Endothelial cell of umbilical vein (primary cell): ENCODE measurements at regions not wholly inside any gene's neighbourhood (a gene's known extent, or its start where the extent isn't known, plus 50 kb on each side); places are given as distances from the start of the nearest gene placed in this dataset.

Experiments
- BruUV-seq: library from RNA; stranded (reverse); fragments of 400-500 nt; replicated peaks from 2 replicates; lab custom pipeline; 2021; lab: Mats Ljungman, UMichigan
- CTCF ChIA-PET: fragments of 300-600, 350-600 bp; sonication (Branson Sonifier 250); formaldehyde crosslinking; loops from one replicate; lab custom pipeline; 2021; ENCODE audit warnings: antibody characterized with exemption, inconsistent platforms; lab: Charles Lee
- POLR2A ChIA-PET: fragments of 300-600, 350-600 bp; sonication (Branson Sonifier 250); formaldehyde crosslinking; loops from one replicate; lab custom pipeline; 2021; ENCODE audit warnings: antibody characterized with exemption, inconsistent platforms; lab: Charles Lee
- DNase-seq: peaks from one replicate; pipeline ENCODE4 v3.0.0-alpha.2; 2011; ENCODE audit warnings: low read depth, low spot score
- FAIRE-seq: peaks from 2 replicates; lab custom pipeline; 2011; peaks lifted over from hg19 to GRCh38; lab: Jason Lieb, UNC
- H2AFZ ChIP-seq: 2 replicates; pipeline ENCODE4 v1.6.0; 2012; ENCODE audit warnings: low read depth, low read length, control low read depth, inconsistent platforms
- H3K27ac ChIP-seq: 2 replicates; pipeline ENCODE4 v1.5.1; 2011; ENCODE audit warnings: low read depth, mild to moderate bottlenecking, control low read depth, low read length, moderate library complexity; ENCODE audit not compliant: insufficient read depth
- H3K27me3 ChIP-seq, 2 experiments: 2 replicates each; pipeline versions ENCODE4 v1.6.0 to v1.6.1; 2011; ENCODE audit warnings: low read length in 2 of 2, mixed read lengths in 1 of 2; ENCODE audit not compliant: control insufficient read depth in 2 of 2, insufficient read depth in 2 of 2
- H3K36me3 ChIP-seq, 2 experiments: 2 replicates in 1 of 2; 3 replicates in 1 of 2; pipeline ENCODE4 v1.5.1; 2011; ENCODE audit warnings: low read length in 2 of 2, mild to moderate bottlenecking in 1 of 2, moderate library complexity in 1 of 2; ENCODE audit not compliant: control insufficient read depth in 2 of 2, insufficient read depth in 2 of 2; ENCODE audit errors: extremely low read depth in 1 of 2
- H3K4me1 ChIP-seq: 3 replicates; pipeline ENCODE4 v1.5.1; 2011; ENCODE audit warnings: mild to moderate bottlenecking, low read length; ENCODE audit not compliant: control insufficient read depth, insufficient read depth; ENCODE audit errors: extremely low read depth
- H3K4me2 ChIP-seq: 2 replicates; pipeline ENCODE4 v1.6.1; 2011; ENCODE audit warnings: low read length, control low read depth, mixed read lengths; ENCODE audit not compliant: insufficient read depth
- H3K4me3 ChIP-seq, 3 experiments: fragments of 200-600 bp in 1 of 3; sonication (generic), shearing (Covaris generic) in 1 of 3; replicated peaks in 1 of 3; 2 replicates each; pipeline ENCODE4 v1.5.1; 2011 to 2016; ENCODE audit warnings: control low read depth in 3 of 3, low read length in 3 of 3, mild to moderate bottlenecking in 2 of 3, inconsistent platforms in 1 of 3, low read depth in 1 of 3, moderate library complexity in 1 of 3; ENCODE audit not compliant: insufficient read depth in 1 of 3
- H3K79me2 ChIP-seq: 2 replicates; pipeline ENCODE4 v1.6.0; 2012; ENCODE audit warnings: low read length, inconsistent platforms; ENCODE audit not compliant: control insufficient read depth, insufficient read depth
- H3K9ac ChIP-seq: replicated peaks from 2 replicates; pipeline ENCODE3; 2011; ENCODE audit warnings: low read length, control low read depth; ENCODE audit not compliant: insufficient read depth; ENCODE audit errors: extremely low read depth
- H3K9me1 ChIP-seq: replicated peaks from 3 replicates; pipeline ENCODE4 v1.6.0; 2011; ENCODE audit warnings: mild to moderate bottlenecking, low read length; ENCODE audit not compliant: control insufficient read depth, insufficient read depth; ENCODE audit errors: extremely low read depth
- H3K9me3 ChIP-seq: replicated peaks from 2 replicates; pipeline ENCODE4 v1.5.1; 2012; ENCODE audit warnings: low read length, inconsistent platforms; ENCODE audit not compliant: control insufficient read depth, insufficient read depth
- H4K20me1 ChIP-seq: replicated peaks from 2 replicates; pipeline ENCODE3; 2011; ENCODE audit warnings: mild to moderate bottlenecking, low read length; ENCODE audit not compliant: control insufficient read depth, insufficient read depth; ENCODE audit errors: extremely low read depth
- EZH2 ChIP-seq: IDR thresholded peaks from 2 replicates; pipeline ENCODE4 v1.6.1; 2012; ENCODE audit warnings: borderline replicate concordance, low read depth, mild to moderate bottlenecking, moderate library complexity, low read length, inconsistent platforms; ENCODE audit not compliant: severe bottlenecking
- FOS ChIP-seq: IDR thresholded peaks from 2 replicates; pipeline ENCODE4 v1.6.1; 2011; ENCODE audit warnings: mild to moderate bottlenecking, low read length, moderate library complexity, borderline replicate concordance; ENCODE audit not compliant: insufficient read depth
- GATA2 ChIP-seq: IDR thresholded peaks from 2 replicates; pipeline ENCODE4 v1.7.0; 2011; ENCODE audit warnings: low read depth, mild to moderate bottlenecking, moderate library complexity, mixed read lengths, low read length; ENCODE audit not compliant: insufficient read length, insufficient read depth
- JUN ChIP-seq: IDR thresholded peaks from 2 replicates; pipeline ENCODE4 v1.6.1; 2011; ENCODE audit warnings: borderline replicate concordance, low read depth; ENCODE audit not compliant: insufficient read length, insufficient read depth
- MYC ChIP-seq: IDR thresholded peaks from one replicate; pipeline ENCODE4 v1.6.1; 2011; ENCODE audit warnings: mild to moderate bottlenecking, low read depth, low read length
- POLR2A ChIP-seq: IDR thresholded peaks from 2 replicates; pipeline ENCODE4 v1.6.1; 2012; ENCODE audit warnings: low read depth, mild to moderate bottlenecking, control low read depth, low read length
- POLR2AphosphoS5 ChIP-seq: IDR thresholded peaks from 2 replicates; pipeline ENCODE4 v1.6.1; 2012; ENCODE audit warnings: low read depth, mild to moderate bottlenecking, control low read depth, low read length, moderate library complexity; ENCODE audit not compliant: insufficient read depth
- dilution Hi-C: fragments of 300-500 bp; cut with MboI; formaldehyde crosslinking; loops from one replicate; pipeline ENCODE4 v1.15.0; 2019; ENCODE audit warnings: low sequenced_read_pairs; ENCODE audit not compliant: extremely low pct_ligation_motif_present
- intact Hi-C: fragments of 100-400 bp; cut with micrococcal nuclease; formaldehyde crosslinking; loops from one replicate; pipeline ENCODE4 v1.10.0; 2022
- TF ChIP-seq, protein P1 (sequence below), 2 donors: IDR thresholded peaks; 1 replicate in 1 of 2; 2 replicates in 1 of 2; pipeline ENCODE4 v1.5.1; 2011; ENCODE audit warnings: low read length in 2 of 2, mild to moderate bottlenecking in 2 of 2, moderate library complexity in 2 of 2, control low read depth in 1 of 2, inconsistent platforms in 1 of 2, low read depth in 1 of 2; ENCODE audit not compliant: insufficient read depth in 1 of 2; ENCODE audit errors: extremely low read depth in 1 of 2
- TF ChIP-seq, protein P2 (sequence below): IDR thresholded peaks from 2 replicates; pipeline ENCODE4 v1.6.1; 2011; ENCODE audit not compliant: insufficient read depth, insufficient read length

- BruUV-seq = no TSS peak
- H3K9ac ChIP-seq = no peak overlapping the region
- no peak for DNase-seq
- no peak overlapping the region for H2AFZ ChIP-seq
- H3K4me3 ChIP-seq = no peak overlapping the region
- H3K36me3 ChIP-seq = no peaks in the 10 kb centered on the region
- H4K20me1 ChIP-seq = no peaks in the 10 kb centered on the region
- H3K27ac ChIP-seq = no peak overlapping the region
- POLR2A ChIA-PET = no interaction called here
- H3K4me1 ChIP-seq = no peaks in the 10 kb centered on the region
- dilution Hi-C loops = no loop called here
- no peaks in the 10 kb centered on the region for H3K9me3 ChIP-seq
- no peak overlapping the region for H3K4me2 ChIP-seq
- no peaks in the 10 kb centered on the region for H3K79me2 ChIP-seq
- no peak for FAIRE-seq
- intact Hi-C loops = no loop called here
- no peaks in the 10 kb centered on the region for H3K9me1 ChIP-seq
- CTCF ChIA-PET = interaction anchor here (1.9 kb wide), 1 partner anchor 34 kb away, joined by 5 read pairs; no protein-coding TSS in a partner anchor
- H3K27me3 ChIP-seq = no peaks in the 10 kb centered on the region
- TF ChIP-seq GATA2 (no peak), FOS (no peak), EZH2 (no peak), POLR2A (no peak), MYC (no peak), JUN (no peak), POLR2AphosphoS5 (no peak)
- TF ChIP-seq, protein P1, sequence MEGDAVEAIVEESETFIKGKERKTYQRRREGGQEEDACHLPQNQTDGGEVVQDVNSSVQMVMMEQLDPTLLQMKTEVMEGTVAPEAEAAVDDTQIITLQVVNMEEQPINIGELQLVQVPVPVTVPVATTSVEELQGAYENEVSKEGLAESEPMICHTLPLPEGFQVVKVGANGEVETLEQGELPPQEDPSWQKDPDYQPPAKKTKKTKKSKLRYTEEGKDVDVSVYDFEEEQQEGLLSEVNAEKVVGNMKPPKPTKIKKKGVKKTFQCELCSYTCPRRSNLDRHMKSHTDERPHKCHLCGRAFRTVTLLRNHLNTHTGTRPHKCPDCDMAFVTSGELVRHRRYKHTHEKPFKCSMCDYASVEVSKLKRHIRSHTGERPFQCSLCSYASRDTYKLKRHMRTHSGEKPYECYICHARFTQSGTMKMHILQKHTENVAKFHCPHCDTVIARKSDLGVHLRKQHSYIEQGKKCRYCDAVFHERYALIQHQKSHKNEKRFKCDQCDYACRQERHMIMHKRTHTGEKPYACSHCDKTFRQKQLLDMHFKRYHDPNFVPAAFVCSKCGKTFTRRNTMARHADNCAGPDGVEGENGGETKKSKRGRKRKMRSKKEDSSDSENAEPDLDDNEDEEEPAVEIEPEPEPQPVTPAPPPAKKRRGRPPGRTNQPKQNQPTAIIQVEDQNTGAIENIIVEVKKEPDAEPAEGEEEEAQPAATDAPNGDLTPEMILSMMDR (IDR thresholded peaks at IDR 0.05; ENCODE audit: extremely low read depth in 1 of 2, insufficient read depth in 1 of 2, low read depth in 1 of 2, low read length in 2 of 2) = no peak
- TF ChIP-seq, protein P2, sequence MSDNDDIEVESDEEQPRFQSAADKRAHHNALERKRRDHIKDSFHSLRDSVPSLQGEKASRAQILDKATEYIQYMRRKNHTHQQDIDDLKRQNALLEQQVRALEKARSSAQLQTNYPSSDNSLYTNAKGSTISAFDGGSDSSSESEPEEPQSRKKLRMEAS = no peak
These were observed 951.3 kb upstream of the ACVR2A start for GRCh38 chr2:146893500-146894041.
